ENCODE measurements at regions not wholly inside any gene's neighbourhood (a gene's known extent, or its start where the extent isn't known, plus 50 kb on each side); places are given as distances from the start of the nearest gene placed in this dataset.
A peak's percentile ranks its signal among the peaks of the same experiment; 100 is the strongest.

DNA sequence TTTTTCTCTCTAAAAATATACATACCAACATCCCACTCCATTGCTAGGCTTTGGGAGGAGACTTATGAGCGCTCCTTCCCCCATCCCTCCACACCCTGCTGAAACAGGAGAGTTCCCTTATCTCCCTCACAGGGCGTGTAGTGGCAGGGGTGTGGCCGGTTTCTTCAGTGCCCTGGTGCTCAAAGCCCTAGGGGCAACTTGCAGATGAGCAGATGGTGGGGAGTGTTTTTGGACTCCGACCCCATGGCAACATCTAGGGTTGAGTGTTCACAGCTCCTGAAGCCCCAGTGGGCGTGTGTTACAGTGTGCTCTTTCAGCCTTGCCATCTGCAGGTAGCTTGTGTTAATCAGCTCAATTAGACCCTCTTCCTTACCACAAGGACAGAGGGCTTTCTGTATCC is 409.5 kb downstream of the MAT2B start:
- Histone ChIP-seq H4K20me1 (ENCODE audit: control insufficient read depth, insufficient read depth, low read length, poor library complexity, severe bottlenecking) (no peaks in the 10 kb centered on the region), H2AFZ (ENCODE audit: insufficient read depth, low read depth, low read length, poor library complexity, severe bottlenecking) (peak overlapping the region; percentile 10), H3K27me3 (replicated peaks in 1 of 4; ENCODE audit: control extremely low read depth in 1 of 4, control insufficient read depth in 3 of 4, insufficient read depth in 4 of 4, low read length in 3 of 4) (no peaks in the 10 kb centered on the region), H3K9me3 (ENCODE audit: control extremely low read depth in 1 of 3, control insufficient read depth in 2 of 3, insufficient read depth in 1 of 3, low read length in 2 of 3) (peaks cover 5 to 16% (median 6%) of the 10 kb centered on the region in 3 donors), H3K4me3 (ENCODE audit: control extremely low read depth in 1 of 5, extremely low read depth in 1 of 5, insufficient read depth in 1 of 5, low read depth in 2 of 5, low read length in 4 of 5) (peak overlapping the region in 4 of 5 experiments; percentile 25 to 69 (median 48)), H3K79me2 (ENCODE audit: control insufficient read depth, insufficient read depth, low read length) (no peaks in the 10 kb centered on the region), H3K4me1 (ENCODE audit: control insufficient read depth in 2 of 2, insufficient read depth in 2 of 2, low read length in 2 of 2) (peaks cover 46 to 53% of the 10 kb centered on the region in 2 donors), H3K27ac (ENCODE audit: low read length in 2 of 2) (peak overlapping the region; percentile 96 to 97), H3K4me2 (replicated peaks; ENCODE audit: low read depth, low read length, poor library complexity, severe bottlenecking) (peak overlapping the region; percentile 89), H3K36me3 (replicated peaks in 1 of 2; ENCODE audit: control extremely low read depth in 1 of 2, control insufficient read depth in 1 of 2, extremely low read depth in 1 of 2, insufficient read depth in 2 of 2, low read length in 1 of 2) (no peaks in the 10 kb centered on the region), H3K9ac (ENCODE audit: low read length) (peak overlapping the region; percentile 66)
- H3K4me3 Mint-ChIP-seq, result peak overlapping the region; percentile 93
- peak overlapping the region; percentile 100 for H3K27ac Mint-ChIP-seq
- H3K9me3 Mint-ChIP-seq (ENCODE audit: insufficient read depth), result peaks cover 18% of the 10 kb centered on the region
- WGBS (ENCODE audit: insufficient coverage), result no CpG with 5 or more reads among the region's 5 CpGs
- DNase-seq, result peak; percentile 94
- TF ChIP-seq EZH2 (IDR thresholded peaks at IDR 0.05; ENCODE audit: borderline replicate concordance, insufficient read depth, low read depth, low read length, poor library complexity, severe bottlenecking), result no peak
- TF ChIP-seq, protein P1, sequence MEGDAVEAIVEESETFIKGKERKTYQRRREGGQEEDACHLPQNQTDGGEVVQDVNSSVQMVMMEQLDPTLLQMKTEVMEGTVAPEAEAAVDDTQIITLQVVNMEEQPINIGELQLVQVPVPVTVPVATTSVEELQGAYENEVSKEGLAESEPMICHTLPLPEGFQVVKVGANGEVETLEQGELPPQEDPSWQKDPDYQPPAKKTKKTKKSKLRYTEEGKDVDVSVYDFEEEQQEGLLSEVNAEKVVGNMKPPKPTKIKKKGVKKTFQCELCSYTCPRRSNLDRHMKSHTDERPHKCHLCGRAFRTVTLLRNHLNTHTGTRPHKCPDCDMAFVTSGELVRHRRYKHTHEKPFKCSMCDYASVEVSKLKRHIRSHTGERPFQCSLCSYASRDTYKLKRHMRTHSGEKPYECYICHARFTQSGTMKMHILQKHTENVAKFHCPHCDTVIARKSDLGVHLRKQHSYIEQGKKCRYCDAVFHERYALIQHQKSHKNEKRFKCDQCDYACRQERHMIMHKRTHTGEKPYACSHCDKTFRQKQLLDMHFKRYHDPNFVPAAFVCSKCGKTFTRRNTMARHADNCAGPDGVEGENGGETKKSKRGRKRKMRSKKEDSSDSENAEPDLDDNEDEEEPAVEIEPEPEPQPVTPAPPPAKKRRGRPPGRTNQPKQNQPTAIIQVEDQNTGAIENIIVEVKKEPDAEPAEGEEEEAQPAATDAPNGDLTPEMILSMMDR (IDR thresholded peaks at IDR 0.05), result no peak
- peak; percentile 75 for ATAC-seq (ENCODE audit: low read depth)
- intact Hi-C loops (cut with micrococcal nuclease), result loop anchor here (1.0 to 10.0 kb wide), 9 partner anchors 8 to 480 kb away; partner anchors contain the start of gene CCNG1
- ChIA-PET POLR2A (interaction anchor here (1.3 kb wide), 1 partner anchor 455 kb away, joined by 5 read pairs; the partner anchor contains the start of genes HMMR and NUDCD2), CTCF (interaction anchor here (0.7 to 6.8 kb wide), 13 partner anchors 9 to 589 kb away, joined by 3 to 37 read pairs (median 4); no protein-coding TSS in a partner anchor)
- peaks cover 71% of the 10 kb centered on the region for H3K4me1 Mint-ChIP-seq
- no peaks in the 10 kb centered on the region for H3K27me3 Mint-ChIP-seq

DNA sequence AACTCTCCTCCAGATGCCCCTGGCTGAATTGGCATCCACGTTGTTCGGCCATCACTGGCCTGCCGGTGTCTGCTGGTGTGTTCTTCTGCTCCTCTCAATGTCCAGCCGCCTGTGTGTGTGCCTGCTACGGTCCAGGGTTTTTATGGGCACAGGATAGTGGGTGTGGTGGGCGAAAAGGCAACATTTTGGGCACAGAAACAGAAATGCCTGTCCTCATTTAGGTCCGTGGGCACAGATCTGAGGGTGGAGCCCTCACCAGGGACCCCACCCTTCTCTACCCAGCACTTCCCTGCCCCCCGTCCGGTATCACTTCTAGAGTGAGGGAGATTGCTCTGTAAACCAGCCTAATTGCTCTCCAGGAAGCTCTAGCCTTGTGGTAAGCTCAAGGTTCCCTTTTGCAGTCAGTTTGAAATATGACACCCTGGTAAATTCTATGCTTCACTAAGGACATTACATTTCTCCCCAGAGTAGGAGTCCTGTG is 410.1 kb downstream of the MAT2B start:
- no peaks in the 10 kb centered on the region for H3K27me3 Mint-ChIP-seq
- DNase-seq (peak; percentile 90), ATAC-seq (ENCODE audit: low read depth) (peak; percentile 60)
- peaks cover 46 to 53% of the 10 kb centered on the region in 2 donors for H3K4me1 ChIP-seq (ENCODE audit: control insufficient read depth in 2 of 2, insufficient read depth in 2 of 2, low read length in 2 of 2)
- CTCF ChIA-PET, result interaction anchor here (0.6 to 6.8 kb wide), 12 partner anchors 10 to 589 kb away, joined by 3 to 37 read pairs (median 4); no protein-coding TSS in a partner anchor
- no peaks in the 10 kb centered on the region for H3K36me3 ChIP-seq (replicated peaks in 1 of 2; ENCODE audit: control extremely low read depth in 1 of 2, control insufficient read depth in 1 of 2, extremely low read depth in 1 of 2, insufficient read depth in 2 of 2, low read length in 1 of 2)
- no peaks in the 10 kb centered on the region for H3K27me3 ChIP-seq (replicated peaks in 1 of 4; ENCODE audit: control extremely low read depth in 1 of 4, control insufficient read depth in 3 of 4, insufficient read depth in 4 of 4, low read length in 3 of 4)
- TF ChIP-seq EZH2 (IDR thresholded peaks at IDR 0.05; ENCODE audit: borderline replicate concordance, insufficient read depth, low read depth, low read length, poor library complexity, severe bottlenecking), result no peak
- TF ChIP-seq, protein P1 (IDR thresholded peaks at IDR 0.05), result no peak
- no peaks in the 10 kb centered on the region for H3K79me2 ChIP-seq (ENCODE audit: control insufficient read depth, insufficient read depth, low read length)
- peaks cover 6 to 22% (median 11%) of the 10 kb centered on the region in 3 donors for H3K9me3 ChIP-seq (ENCODE audit: control extremely low read depth in 1 of 3, control insufficient read depth in 2 of 3, insufficient read depth in 1 of 3, low read length in 2 of 3)
- H3K9ac ChIP-seq (ENCODE audit: low read length), result peak overlapping the region; percentile 66
- H3K4me1 Mint-ChIP-seq, result peaks cover 71% of the 10 kb centered on the region
- H3K27ac ChIP-seq (ENCODE audit: low read length in 2 of 2), result peak overlapping the region; percentile 96 to 97
- no peaks in the 10 kb centered on the region for H4K20me1 ChIP-seq (ENCODE audit: control insufficient read depth, insufficient read depth, low read length, poor library complexity, severe bottlenecking)
- peak overlapping the region; percentile 89 for H3K4me2 ChIP-seq (replicated peaks; ENCODE audit: low read depth, low read length, poor library complexity, severe bottlenecking)
- POLR2A ChIA-PET, result interaction anchor here (0.6 to 1.6 kb wide), 5 partner anchors 30 to 455 kb away, joined by 3 to 5 read pairs (median 3); partner anchors contain the start of genes HMMR, MAT2B and NUDCD2
- intact Hi-C loops (cut with micrococcal nuclease), result loop anchor here (1.0 to 10.0 kb wide), 8 partner anchors 8 to 481 kb away; partner anchors contain the start of gene CCNG1
- H3K4me3 Mint-ChIP-seq, result peak overlapping the region; percentile 93
- peak overlapping the region; percentile 100 for H3K27ac Mint-ChIP-seq
- peaks cover 18% of the 10 kb centered on the region for H3K9me3 Mint-ChIP-seq (ENCODE audit: insufficient read depth)
- 41% methylated on average over 6 of the region's 9 CpGs for WGBS (ENCODE audit: insufficient coverage)
- peak overlapping the region; percentile 25 to 69 (median 38) for H3K4me3 ChIP-seq (ENCODE audit: control extremely low read depth in 1 of 5, extremely low read depth in 1 of 5, insufficient read depth in 1 of 5, low read depth in 2 of 5, low read length in 4 of 5)
- H2AFZ ChIP-seq (ENCODE audit: insufficient read depth, low read depth, low read length, poor library complexity, severe bottlenecking), result no peak overlapping the region
